ENCODE measurements at regions not wholly inside any gene's neighbourhood (a gene's known extent, or its start where the extent isn't known, plus 50 kb on each side); places are given as distances from the start of the nearest gene placed in this dataset.
"Not testable (repeated sequence)": the region's sequence is repeated elsewhere in the genome, so short reads cannot be mapped to it uniquely, and the experiment has no call there.

GRCh38 chr2:61620244-61621159, 82.3 kb upstream of the XPO1 start:
- no peak for DNase-seq

GRCh38 chr2:61619561-61619960, 81.4 kb upstream of the XPO1 start:
- DNase-seq: no peak

DNA sequence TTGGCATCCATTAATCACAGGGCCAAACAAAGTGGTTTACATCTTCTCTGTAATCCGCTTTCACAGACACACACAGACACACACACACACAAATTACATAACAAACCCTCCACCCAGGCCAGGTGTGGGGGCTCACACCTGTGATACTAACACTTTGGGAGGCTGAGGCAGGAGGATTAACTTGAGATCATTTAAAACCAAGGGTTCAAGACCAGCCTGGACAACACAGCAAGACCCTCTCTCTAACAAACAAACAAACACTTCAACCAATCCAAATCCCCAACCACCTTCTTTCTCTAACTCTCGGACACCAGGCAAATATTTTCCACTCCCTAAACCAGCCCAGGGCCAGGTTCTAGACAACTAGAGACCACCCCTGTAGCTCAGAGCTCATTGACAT, 79.5 kb upstream of the XPO1 start:
- DNase-seq: no peak

- no peak for DNase-seq
Measured at GRCh38 chr2:61605245-61605644, 67.1 kb upstream of the XPO1 start.

- DNase-seq: no peak
Measured at GRCh38 chr2:61604433-61604832, 66.3 kb upstream of the XPO1 start.

GRCh38 chr2:61598515-61599156, 60.5 kb upstream of the XPO1 start:
- DNase-seq: not testable (repeated sequence)

GRCh38 chr2:61597300-61598289, 59.4 kb upstream of the XPO1 start:
- DNase-seq: no peak

DNA sequence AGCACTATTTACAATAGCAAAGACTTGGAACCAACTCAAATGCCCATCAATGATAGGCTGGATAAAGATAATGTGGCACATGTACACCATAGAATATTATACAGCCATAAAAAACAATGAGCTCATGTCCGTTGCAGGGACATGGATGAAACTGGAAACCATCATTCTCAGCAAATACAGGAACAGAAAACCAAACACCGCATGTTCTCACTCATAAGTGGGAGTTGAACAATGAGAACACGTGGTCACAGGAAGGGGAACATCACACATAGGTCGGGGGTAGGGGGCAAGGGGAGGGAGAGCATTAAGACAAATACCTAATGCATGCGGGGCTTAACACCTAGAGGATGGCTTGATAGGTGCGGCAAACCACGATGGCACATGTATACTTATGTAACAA, 56.0 kb upstream of the XPO1 start:
- DNase-seq: not testable (repeated sequence)

- DNase-seq: not testable (repeated sequence)
Measured at GRCh38 chr2:61593648-61594047, 55.5 kb upstream of the XPO1 start.

- DNase-seq: no peak
Measured at GRCh38 chr2:61590214-61590613, 52.1 kb upstream of the XPO1 start.

DNA sequence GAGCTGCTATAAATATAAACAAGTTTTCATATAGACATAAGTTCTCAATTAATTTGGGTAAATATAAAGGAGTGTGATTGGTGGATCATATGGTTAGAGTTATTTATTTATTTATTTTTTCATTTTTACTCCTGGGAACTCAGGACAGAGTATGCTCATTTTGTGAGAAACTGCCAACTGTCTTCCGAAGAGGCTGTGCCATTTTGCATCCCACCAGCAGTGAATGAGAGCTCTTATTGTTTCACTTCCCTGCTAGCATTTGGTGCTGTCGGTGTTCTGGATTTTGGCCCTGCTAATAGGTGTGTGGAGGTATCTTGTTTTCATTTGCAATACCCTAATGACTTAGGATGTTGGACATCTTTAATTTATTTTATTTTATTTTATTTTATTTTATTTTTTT, 50.4 kb upstream of the XPO1 start:
- no peak for DNase-seq
